HepG2 (cell line): ENCODE measurements at regions not wholly inside any gene's neighbourhood (a gene's known extent, or its start where the extent isn't known, plus 50 kb on each side); places are given as distances from the start of the nearest gene placed in this dataset.

Source experiments
- ATAC-seq: fragments of 200-7000 bp; cut with Tn5 transposase; 3 replicates; pipeline ENCODE4 v1.9.1; 2020; ENCODE audit warnings: mild to moderate bottlenecking, moderate library complexity
- BruUV-seq: library from RNA; stranded (reverse); fragments of 400-500 nt; replicated peaks from 2 replicates; lab custom pipeline; 2021; lab: Mats Ljungman, UMichigan
- CTCF ChIA-PET: fragments of 300-600 bp; formaldehyde crosslinking; extraction: SDS; loops from one replicate; lab custom pipeline; 2021; ENCODE audit warnings: low total read pairs, inconsistent platforms, low intra/inter-chr PET ratio; lab: Yijun Ruan, JAX
- POLR2A ChIA-PET: fragments of 350-600 bp; sonication (Branson Sonifier 250); formaldehyde crosslinking; loops from one replicate; lab custom pipeline; 2020; ENCODE audit warnings: antibody characterized with exemption, inconsistent platforms; lab: Yijun Ruan, JAX
- DNase-seq: peaks from one replicate; pipeline ENCODE4 v3.0.0-alpha.2; 2015; ENCODE audit warnings: low spot score
- FAIRE-seq: peaks from 3 replicates; lab custom pipeline; 2011; peaks lifted over from hg19 to GRCh38; lab: Jason Lieb, UNC
- H2AFZ ChIP-seq: one replicate; pipeline ENCODE4 v1.6.1; 2011; ENCODE audit warnings: low read length, inconsistent platforms
- H3K27ac ChIP-seq: fragments of 300-600 bp; 3 replicates; pipeline ENCODE4 v1.8.0; 2011; ENCODE audit warnings: mixed run types, mild to moderate bottlenecking, mixed read lengths, low read length, inconsistent platforms; ENCODE audit not compliant: insufficient read depth; ENCODE audit errors: extremely low read length
- H3K27me3 ChIP-seq, 2 experiments: fragments of 200-600 bp in 1 of 2; 2 replicates in 1 of 2; 3 replicates in 1 of 2; pipeline versions ENCODE4 v1.6.0 to v1.8.0; 2011; ENCODE audit warnings: low read length in 2 of 2, mild to moderate bottlenecking in 2 of 2, moderate library complexity in 2 of 2, inconsistent platforms in 1 of 2; ENCODE audit not compliant: insufficient read depth in 2 of 2, control insufficient read depth in 1 of 2
- H3K36me3 ChIP-seq, 2 experiments: fragments of 200-600 bp in 1 of 2; replicated peaks in 1 of 2; 2 replicates in 1 of 2; 3 replicates in 1 of 2; pipeline versions ENCODE4 v1.5.1 to v1.8.0; 2011; ENCODE audit warnings: low read length in 2 of 2, inconsistent platforms in 1 of 2; ENCODE audit not compliant: insufficient read depth in 2 of 2, control insufficient read depth in 1 of 2
- H3K4me1 ChIP-seq: 2 replicates; pipeline ENCODE4 v1.5.1; 2012; ENCODE audit warnings: low read length, inconsistent platforms; ENCODE audit not compliant: insufficient read depth
- H3K4me2 ChIP-seq: 2 replicates; pipeline ENCODE4 v1.6.0; 2011; ENCODE audit warnings: low read depth, low read length, inconsistent platforms
- H3K4me3 ChIP-seq, 3 experiments: fragments of 200-600 bp in 1 of 3; sonication (generic), shearing (Covaris generic) in 1 of 3; replicated peaks in 1 of 3; 2 replicates each; pipeline ENCODE4 v1.5.1; 2011 to 2016; ENCODE audit warnings: low read length in 3 of 3, inconsistent platforms in 2 of 3, low read depth in 2 of 3, mild to moderate bottlenecking in 2 of 3, control low read depth in 1 of 3, mixed read lengths in 1 of 3; ENCODE audit not compliant: insufficient read depth in 1 of 3
- H3K79me2 ChIP-seq: one replicate; pipeline ENCODE4 v1.6.1; 2011; ENCODE audit warnings: low read length, inconsistent platforms; ENCODE audit not compliant: insufficient read depth
- H3K9ac ChIP-seq: 2 replicates; pipeline ENCODE4 v1.6.0; 2011; ENCODE audit warnings: mild to moderate bottlenecking, low read depth, low read length, inconsistent platforms; ENCODE audit not compliant: insufficient read depth
- H3K9me3 ChIP-seq: 2 replicates; pipeline ENCODE4 v1.5.1; 2012; ENCODE audit warnings: mild to moderate bottlenecking, low read length
- H4K20me1 ChIP-seq: 2 replicates; pipeline ENCODE4 v1.6.0; 2011; ENCODE audit warnings: inconsistent platforms, mild to moderate bottlenecking, low read length, moderate library complexity; ENCODE audit not compliant: insufficient read depth
- E2F5 ChIP-seq: sonication (generic); formaldehyde crosslinking; conservative IDR thresholded peaks from 2 replicates; pipeline ENCODE4 v1.4.0; 2020; ENCODE audit warnings: missing genetic modification reagents
- GABPA ChIP-seq, 2 experiments: IDR thresholded peaks; 2 replicates each; pipeline ENCODE4 v1.6.1; 2011 to 2016; ENCODE audit warnings: low read depth in 2 of 2, low read length in 1 of 2, missing biosample characterization in 1 of 2, missing genetic modification characterization in 1 of 2
- HNRNPK ChIP-seq: fragments of 200-400 bp; formaldehyde crosslinking; IDR thresholded peaks from 2 replicates; pipeline ENCODE4 v1.6.1; 2018; ENCODE audit warnings: low read length, low read depth, moderate library complexity, mild to moderate bottlenecking; ENCODE audit not compliant: poor library complexity, severe bottlenecking
- PAWR ChIP-seq: sonication (generic); formaldehyde crosslinking; IDR thresholded peaks from 2 replicates; pipeline ENCODE4 v1.4.0; 2020; ENCODE audit warnings: missing genetic modification reagents, mild to moderate bottlenecking, borderline replicate concordance
- PLSCR1 ChIP-seq: sonication (generic); formaldehyde crosslinking; IDR thresholded peaks from 2 replicates; pipeline ENCODE4 v1.5.0; 2020; ENCODE audit warnings: missing genetic modification reagents, mild to moderate bottlenecking, borderline replicate concordance
- POLR2G ChIP-seq: fragments of 200-400 bp; formaldehyde crosslinking; IDR thresholded peaks from 2 replicates; pipeline ENCODE4 v1.6.1; 2018; ENCODE audit warnings: mild to moderate bottlenecking, low read depth, low read length, moderate library complexity
- SNAPC2 ChIP-seq: sonication (generic); formaldehyde crosslinking; IDR thresholded peaks from 2 replicates; pipeline ENCODE4 v1.8.1; 2022; ENCODE audit warnings: mild to moderate bottlenecking, missing genetic modification reagents
- SPEN ChIP-seq: sonication (generic); formaldehyde crosslinking; IDR thresholded peaks from 2 replicates; pipeline ENCODE4 v1.5.1; 2020; ENCODE audit warnings: low read depth, mild to moderate bottlenecking, missing genetic modification reagents
- SRSF4 ChIP-seq: fragments of 200-400 bp; formaldehyde crosslinking; IDR thresholded peaks from one replicate; pipeline ENCODE4 v1.6.1; 2018; ENCODE audit warnings: mild to moderate bottlenecking, low read depth, low read length, moderate library complexity; ENCODE audit not compliant: poor library complexity, severe bottlenecking
- TEF ChIP-seq: sonication (generic); formaldehyde crosslinking; IDR thresholded peaks from 2 replicates; pipeline ENCODE4 v1.5.0; 2020; ENCODE audit warnings: missing genetic modification reagents
- TRIM22 ChIP-seq: fragments of 450-650 bp; IDR thresholded peaks from 2 replicates; pipeline ENCODE4 v1.6.1; 2017
- ZBTB33 ChIP-seq: sonication (generic); formaldehyde crosslinking; IDR thresholded peaks from 2 replicates; pipeline ENCODE4 v1.4.0; 2020; ENCODE audit warnings: missing genetic modification reagents
- ZFP37 ChIP-seq: sonication (generic); formaldehyde crosslinking; IDR thresholded peaks from 2 replicates; pipeline ENCODE4 v1.4.0; 2020; ENCODE audit warnings: missing genetic modification reagents, borderline replicate concordance
- ZNF496 ChIP-seq: sonication (generic); formaldehyde crosslinking; IDR thresholded peaks from 2 replicates; pipeline ENCODE4 v1.8.1; 2023; ENCODE audit warnings: mild to moderate bottlenecking, moderate library complexity, missing genetic modification reagents; ENCODE audit not compliant: insufficient replicate concordance
- ZNF563 ChIP-seq: sonication (generic); formaldehyde crosslinking; IDR thresholded peaks from 2 replicates; pipeline ENCODE4 v1.8.0; 2022; ENCODE audit warnings: mild to moderate bottlenecking, moderate library complexity, missing genetic modification reagents
- ZNF784 ChIP-seq: sonication (generic); formaldehyde crosslinking; IDR thresholded peaks from 2 replicates; pipeline ENCODE4 v1.5.1; 2020; ENCODE audit warnings: missing genetic modification reagents, mild to moderate bottlenecking, borderline replicate concordance
- WGBS: methylation state at CpG from one replicate; pipeline ENCODE4 v1.1.6; 2017; ENCODE audit warnings: low lambda C conversion rate; 5-methylcytosine and 5-hydroxymethylcytosine counted together
- in situ Hi-C: cut with HindIII; loops from 2 replicates; pipeline ENCODE4 v1.10.0; 2017; ENCODE audit warnings: low pct_unique_long_range_greater_than_20kb; ENCODE audit not compliant: extremely low pct_ligation_motif_present
- intact Hi-C: fragments of 100-400 bp; cut with micrococcal nuclease; formaldehyde crosslinking; loops from one replicate; pipeline ENCODE4 v1.10.0; 2022; ENCODE audit not compliant: unreplicated experiment

GRCh38 chr5:74194196-74194595, 446.3 kb downstream of the ENC1 start:
- FAIRE-seq, result no peak
- Histone ChIP-seq H3K4me1 (no peaks in the 10 kb centered on the region), H3K4me3 (no peak overlapping the region), H3K9ac (no peak overlapping the region), H3K9me3 (no peaks in the 10 kb centered on the region), H4K20me1 (no peaks in the 10 kb centered on the region), H3K4me2 (no peak overlapping the region), H3K79me2 (no peaks in the 10 kb centered on the region), H3K36me3 (no peaks in the 10 kb centered on the region), H3K27ac (no peak overlapping the region), H2AFZ (no peak overlapping the region), H3K27me3 (no peaks in the 10 kb centered on the region; a peak in 1 of 5 replicates)
- no peak for ATAC-seq
- no TSS peak for BruUV-seq
- intact Hi-C loops (no loop called here), in situ Hi-C loops (no loop called here)
- WGBS, result 1% methylated on average over 4 of the region's 4 CpGs
- ChIA-PET CTCF (no interaction called here), POLR2A (no interaction called here)
- no peak for DNase-seq
- TF ChIP-seq TRIM22 (no peak), SRSF4 (no peak), SNAPC2 (CRISPR knock-in tag) (no peak), TEF (no peak), ZNF496 (CRISPR knock-in tag) (no peak), POLR2G (no peak), ZNF563 (no peak), E2F5 (CRISPR knock-in tag) (no peak), GABPA (IDR thresholded peaks at IDR 0.05; ENCODE audit: low read depth, low read length) (no peak), GABPA (CRISPR knock-in tag; IDR thresholded peaks at IDR 0.05; ENCODE audit: low read depth) (no peak), HNRNPK (no peak), ZBTB33 (no peak), PLSCR1 (CRISPR knock-in tag) (no peak), ZNF784 (no peak), ZFP37 (CRISPR knock-in tag) (no peak), SPEN (no peak), PAWR (CRISPR knock-in tag) (no peak)
